ENCODE measurements at regions not wholly inside any gene's neighbourhood (a gene's known extent, or its start where the extent isn't known, plus 50 kb on each side); places are given as distances from the start of the nearest gene placed in this dataset.

DNA sequence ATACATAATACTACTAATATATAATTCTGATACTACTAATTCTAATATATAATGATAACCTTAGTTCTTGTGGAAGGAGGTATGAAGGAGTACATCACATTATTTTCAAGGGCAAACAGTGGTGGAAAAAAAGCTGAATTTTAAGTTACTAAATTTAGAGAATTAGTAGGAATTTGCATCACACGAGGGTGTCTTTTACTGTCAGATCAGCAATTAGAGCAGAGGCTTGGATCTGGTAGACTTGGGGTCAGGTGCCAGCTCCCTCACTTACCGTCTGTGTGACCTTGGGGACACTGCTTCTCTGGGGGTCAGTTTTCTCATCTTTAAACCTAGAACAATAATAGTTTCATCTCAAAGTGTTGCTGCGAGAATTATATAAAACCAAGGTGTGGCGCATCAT is 114.1 kb upstream of the NEDD4L start:
- TF ChIP-seq, protein P1, sequence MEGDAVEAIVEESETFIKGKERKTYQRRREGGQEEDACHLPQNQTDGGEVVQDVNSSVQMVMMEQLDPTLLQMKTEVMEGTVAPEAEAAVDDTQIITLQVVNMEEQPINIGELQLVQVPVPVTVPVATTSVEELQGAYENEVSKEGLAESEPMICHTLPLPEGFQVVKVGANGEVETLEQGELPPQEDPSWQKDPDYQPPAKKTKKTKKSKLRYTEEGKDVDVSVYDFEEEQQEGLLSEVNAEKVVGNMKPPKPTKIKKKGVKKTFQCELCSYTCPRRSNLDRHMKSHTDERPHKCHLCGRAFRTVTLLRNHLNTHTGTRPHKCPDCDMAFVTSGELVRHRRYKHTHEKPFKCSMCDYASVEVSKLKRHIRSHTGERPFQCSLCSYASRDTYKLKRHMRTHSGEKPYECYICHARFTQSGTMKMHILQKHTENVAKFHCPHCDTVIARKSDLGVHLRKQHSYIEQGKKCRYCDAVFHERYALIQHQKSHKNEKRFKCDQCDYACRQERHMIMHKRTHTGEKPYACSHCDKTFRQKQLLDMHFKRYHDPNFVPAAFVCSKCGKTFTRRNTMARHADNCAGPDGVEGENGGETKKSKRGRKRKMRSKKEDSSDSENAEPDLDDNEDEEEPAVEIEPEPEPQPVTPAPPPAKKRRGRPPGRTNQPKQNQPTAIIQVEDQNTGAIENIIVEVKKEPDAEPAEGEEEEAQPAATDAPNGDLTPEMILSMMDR (conservative IDR thresholded peaks at IDR 0.05) = no peak
- TF ChIP-seq ZFX (IDR thresholded peaks at IDR 0.05) = no peak

Data from C4-2B (cell line).